GM21381 (cell line): ENCODE measurements at regions not wholly inside any gene's neighbourhood (a gene's known extent, or its start where the extent isn't known, plus 50 kb on each side); places are given as distances from the start of the nearest gene placed in this dataset.
"Not testable (repeated sequence)": the region's sequence is repeated elsewhere in the genome, so short reads cannot be mapped to it uniquely, and the experiment has no call there.

Experiments
- ATAC-seq: cut with Tn5 transposase; IDR thresholded peaks from one replicate; pipeline ENCODE4 v1.9.1; 2021; ENCODE audit warnings: mild to moderate bottlenecking, moderate library complexity; ENCODE audit not compliant: unreplicated experiment

- no peak for ATAC-seq
Observed at GRCh38 chr1:223018534-223018933, 124.5 kb downstream of the TLR5 start.

GRCh38 chr1:223019256-223019655 lies 123.8 kb downstream of the TLR5 start:
- ATAC-seq = no peak

GRCh38 chr1:223020770-223021169 lies 122.3 kb downstream of the TLR5 start:
- ATAC-seq = no peak

- ATAC-seq = no peak
Observed at GRCh38 chr1:223022641-223023473, 120.2 kb downstream of the TLR5 start.

GRCh38 chr1:223023863-223024262 lies 119.2 kb downstream of the TLR5 start:
- no peak for ATAC-seq

GRCh38 chr1:223024486-223024885 lies 118.6 kb downstream of the TLR5 start:
- ATAC-seq = not testable (repeated sequence)

- ATAC-seq = not testable (repeated sequence)
Observed at GRCh38 chr1:223025190-223025734, 117.8 kb downstream of the TLR5 start.

GRCh38 chr1:223026639-223027038 lies 116.4 kb downstream of the TLR5 start:
- not testable (repeated sequence) for ATAC-seq

- no peak for ATAC-seq
Observed at GRCh38 chr1:223029985-223030769, 112.9 kb downstream of the TLR5 start.

GRCh38 chr1:223030871-223031400 lies 112.1 kb downstream of the TLR5 start:
- no peak for ATAC-seq

GRCh38 chr1:223031733-223032601 lies 111.1 kb downstream of the TLR5 start:
- ATAC-seq = no peak

- ATAC-seq = no peak
Observed at GRCh38 chr1:223033658-223034057, 109.4 kb downstream of the TLR5 start.

GRCh38 chr1:223034270-223034798 lies 108.7 kb downstream of the TLR5 start:
- ATAC-seq = no peak

- no peak for ATAC-seq
Observed at GRCh38 chr1:223035724-223036478, 107.1 kb downstream of the TLR5 start.

GRCh38 chr1:223036479-223036845 lies 106.6 kb downstream of the TLR5 start:
- ATAC-seq = no peak

GRCh38 chr1:223037845-223038244 lies 105.2 kb downstream of the TLR5 start:
- ATAC-seq = no peak

- ATAC-seq = no peak
Observed at GRCh38 chr1:223038288-223039006, 104.6 kb downstream of the TLR5 start.

GRCh38 chr1:223039990-223040389 lies 103.1 kb downstream of the TLR5 start:
- no peak for ATAC-seq

GRCh38 chr1:223041481-223041880 lies 101.6 kb downstream of the TLR5 start:
- ATAC-seq = no peak
